Ascending aorta (tissue), 2 donors: ENCODE measurements at regions not wholly inside any gene's neighbourhood (a gene's known extent, or its start where the extent isn't known, plus 50 kb on each side); places are given as distances from the start of the nearest gene placed in this dataset.

Source experiments
- DNase-seq, 2 donors: peaks; one replicate each; pipeline ENCODE4 v3.0.0-alpha.2; 2019; ENCODE audit warnings: low spot score in 2 of 2
- H3K27ac ChIP-seq, 2 donors: fragments of 200-600 bp; sonication (generic); one replicate each; pipeline ENCODE4 v1.5.1; 2016 to 2017; ENCODE audit warnings: mild to moderate bottlenecking in 1 of 2
- H3K27me3 ChIP-seq: fragments of 200-600 bp; sonication (generic); one replicate; pipeline ENCODE4 v1.5.1; 2017
- H3K36me3 ChIP-seq, 2 donors: fragments of 200-600 bp; sonication (generic); one replicate each; pipeline ENCODE4 v1.5.1; 2016
- H3K4me1 ChIP-seq, 2 donors: fragments of 200-600 bp; sonication (generic); one replicate each; pipeline ENCODE4 v1.5.1; 2016 to 2017; ENCODE audit warnings: mild to moderate bottlenecking in 1 of 2
- H3K4me3 ChIP-seq, 2 donors: fragments of 200-600 bp; sonication (generic); one replicate each; pipeline ENCODE4 v1.5.1; 2016 to 2017; ENCODE audit warnings: mild to moderate bottlenecking in 1 of 2
- H3K9me3 ChIP-seq, 2 donors: fragments of 200-600 bp; sonication (generic); one replicate each; pipeline ENCODE4 v1.5.1; 2016
- CTCF ChIP-seq, 3 experiments: fragments of 200-600 bp in 2 of 3; fragments of 450-650 bp in 1 of 3; sonication (generic) in 2 of 3; IDR thresholded peaks; one replicate each; pipeline ENCODE4 v1.5.1; 2016 to 2019; ENCODE audit warnings: antibody characterized with exemption in 3 of 3, mild to moderate bottlenecking in 1 of 3, moderate library complexity in 1 of 3
- intact Hi-C: fragments of 100-400 bp; cut with DNase I; formaldehyde crosslinking; loops from one replicate; pipeline ENCODE4 v1.15.1; 2023

GRCh38 chr1:190633488-190633887 lies 155.8 kb upstream of the BRINP3 start:
- no peak for TF ChIP-seq CTCF (IDR thresholded peaks at IDR 0.05)
- H3K36me3 ChIP-seq: no peaks in the 10 kb centered on the region
- H3K4me3 ChIP-seq: no peak overlapping the region
- H3K27ac ChIP-seq: no peak overlapping the region
- DNase-seq: no peak
- no peaks in the 10 kb centered on the region for H3K9me3 ChIP-seq
- H3K27me3 ChIP-seq: no peaks in the 10 kb centered on the region
- intact Hi-C loops: no loop called here
- H3K4me1 ChIP-seq: no peaks in the 10 kb centered on the region

DNA sequence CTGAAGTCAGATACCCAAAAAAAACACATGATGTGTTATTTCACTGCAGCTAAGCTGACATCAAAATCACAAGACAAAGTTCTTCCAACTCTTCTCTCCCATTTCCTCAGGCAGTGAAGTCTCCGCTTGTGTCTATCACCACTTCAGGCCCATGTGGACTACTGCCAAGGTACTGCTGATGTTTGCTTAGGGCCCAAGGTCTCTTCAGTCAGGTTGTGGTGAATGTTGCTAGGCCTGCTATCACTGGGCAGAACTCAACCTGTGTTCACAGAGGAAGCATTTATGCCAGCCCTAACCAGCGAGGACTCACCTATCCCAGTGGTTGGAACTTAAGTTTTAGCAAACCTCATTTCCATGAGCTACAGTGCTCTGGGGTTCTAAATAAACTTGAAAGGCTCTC lies 156.5 kb upstream of the BRINP3 start:
- no peaks in the 10 kb centered on the region for H3K27me3 ChIP-seq

GRCh38 chr1:190649553-190649952 lies 171.9 kb upstream of the BRINP3 start:
- no peak for TF ChIP-seq CTCF (IDR thresholded peaks at IDR 0.05)
- Histone ChIP-seq H3K4me3 (no peak overlapping the region), H3K27me3 (no peaks in the 10 kb centered on the region), H3K36me3 (no peaks in the 10 kb centered on the region), H3K4me1 (no peaks in the 10 kb centered on the region), H3K27ac (no peak overlapping the region), H3K9me3 (no peaks in the 10 kb centered on the region)
- intact Hi-C loops: no loop called here
- no peak for DNase-seq

More for the DNA sequence above, 156.5 kb upstream of the BRINP3 start:
- H3K4me1 ChIP-seq: no peaks in the 10 kb centered on the region
- H3K36me3 ChIP-seq: no peaks in the 10 kb centered on the region
- no peaks in the 10 kb centered on the region for H3K9me3 ChIP-seq
- H3K27ac ChIP-seq: no peak overlapping the region
- intact Hi-C loops: no loop called here
- no peak for DNase-seq
- H3K4me3 ChIP-seq: no peak overlapping the region
- no peak for TF ChIP-seq CTCF (IDR thresholded peaks at IDR 0.05)

- intact Hi-C loops: no loop called here
- Histone ChIP-seq H3K36me3 (no peaks in the 10 kb centered on the region), H3K4me3 (no peak overlapping the region), H3K9me3 (no peaks in the 10 kb centered on the region), H3K4me1 (no peaks in the 10 kb centered on the region), H3K27me3 (no peaks in the 10 kb centered on the region), H3K27ac (no peak overlapping the region)
- TF ChIP-seq CTCF (IDR thresholded peaks at IDR 0.05): no peak
- DNase-seq: no peak
Observed at GRCh38 chr1:190658907-190659306, 181.2 kb upstream of the BRINP3 start.

DNA sequence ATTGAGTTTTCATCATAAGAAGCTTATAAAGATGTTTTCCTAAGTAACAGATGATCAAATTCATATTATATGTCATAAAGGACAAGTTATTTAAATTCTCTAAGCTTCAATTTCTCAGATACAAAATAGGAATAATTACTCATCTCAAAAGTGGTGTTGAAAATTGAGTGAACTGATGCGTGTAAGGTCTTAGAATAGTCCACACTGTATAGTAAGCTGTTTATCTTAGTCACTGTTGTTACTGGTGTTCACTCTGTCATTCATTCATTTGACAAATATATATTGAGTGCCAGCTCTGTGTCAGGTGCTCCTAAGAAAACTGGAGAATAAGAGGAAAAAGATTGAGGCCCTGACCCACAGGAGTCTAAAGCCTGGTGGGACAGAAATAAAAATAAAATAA lies 186.3 kb upstream of the BRINP3 start:
- no peak for TF ChIP-seq CTCF (IDR thresholded peaks at IDR 0.05)
- no peak for DNase-seq
- intact Hi-C loops: no loop called here

GRCh38 chr1:190665045-190665444 lies 187.4 kb upstream of the BRINP3 start:
- DNase-seq: no peak
- H3K27ac ChIP-seq: no peak overlapping the region
- H3K4me1 ChIP-seq: no peaks in the 10 kb centered on the region
- no peak for TF ChIP-seq CTCF (IDR thresholded peaks at IDR 0.05)
- no peak overlapping the region for H3K4me3 ChIP-seq
- no peaks in the 10 kb centered on the region for H3K9me3 ChIP-seq
- no peaks in the 10 kb centered on the region for H3K27me3 ChIP-seq
- H3K36me3 ChIP-seq: no peaks in the 10 kb centered on the region
- intact Hi-C loops: no loop called here

More for the DNA sequence above, 186.3 kb upstream of the BRINP3 start:
- no peak overlapping the region for H3K27ac ChIP-seq
- no peaks in the 10 kb centered on the region for H3K27me3 ChIP-seq
- H3K36me3 ChIP-seq: no peaks in the 10 kb centered on the region
- no peak overlapping the region for H3K4me3 ChIP-seq
- H3K9me3 ChIP-seq: no peaks in the 10 kb centered on the region
- no peaks in the 10 kb centered on the region for H3K4me1 ChIP-seq
